Astrocyte (in vitro differentiated cells and primary cell): ENCODE measurements at regions not wholly inside any gene's neighbourhood (a gene's known extent, or its start where the extent isn't known, plus 50 kb on each side); places are given as distances from the start of the nearest gene placed in this dataset.
"Not testable (repeated sequence)": the region's sequence is repeated elsewhere in the genome, so short reads cannot be mapped to it uniquely, and the experiment has no call there.

Experiments
- DNase-seq: peaks from one replicate; pipeline ENCODE4 v3.0.0-alpha.2; 2010; ENCODE audit warnings: low read depth
- FAIRE-seq: peaks from 2 replicates; lab custom pipeline; 2011; peaks lifted over from hg19 to GRCh38; lab: Jason Lieb, UNC
- H2AFZ ChIP-seq: 2 replicates; pipeline ENCODE4 v1.6.0; 2012; ENCODE audit warnings: low read depth, low read length, inconsistent platforms
- H3K27ac ChIP-seq: 2 replicates; pipeline ENCODE4 v1.5.1; 2011; ENCODE audit warnings: low read depth, low read length, inconsistent platforms
- H3K27me3 ChIP-seq: 2 replicates; pipeline ENCODE4 v1.6.0; 2011; ENCODE audit warnings: low read length, inconsistent platforms; ENCODE audit not compliant: insufficient read depth
- H3K36me3 ChIP-seq: 2 replicates; pipeline ENCODE4 v1.5.1; 2011; ENCODE audit warnings: low read length, inconsistent platforms; ENCODE audit not compliant: insufficient read depth
- H3K4me1 ChIP-seq: 2 replicates; pipeline ENCODE4 v1.5.1; 2011; ENCODE audit warnings: low read length, inconsistent platforms; ENCODE audit not compliant: insufficient read depth
- H3K4me2 ChIP-seq: 2 replicates; pipeline ENCODE4 v1.6.0; 2012; ENCODE audit warnings: low read length, inconsistent platforms
- H3K4me3 ChIP-seq: 2 replicates; pipeline ENCODE4 v1.5.1; 2011; ENCODE audit warnings: low read depth, mild to moderate bottlenecking, low read length, inconsistent platforms; ENCODE audit not compliant: insufficient read depth
- H3K79me2 ChIP-seq: 2 replicates; pipeline ENCODE4 v1.6.0; 2012; ENCODE audit warnings: mild to moderate bottlenecking, low read length, inconsistent platforms; ENCODE audit not compliant: insufficient read depth
- H3K9ac ChIP-seq: 2 replicates; pipeline ENCODE4 v1.6.0; 2012; ENCODE audit warnings: mild to moderate bottlenecking, low read length, inconsistent platforms
- H3K9me3 ChIP-seq: 2 replicates; pipeline ENCODE4 v1.5.1; 2012; ENCODE audit warnings: low read depth, mild to moderate bottlenecking, low read length, inconsistent platforms; ENCODE audit not compliant: insufficient read depth
- H4K20me1 ChIP-seq: 2 replicates; pipeline ENCODE4 v1.6.0; 2012; ENCODE audit warnings: low read length, inconsistent platforms; ENCODE audit not compliant: insufficient read depth
- H3K27ac Mint-ChIP-seq: one replicate; pipeline ENCODE4 v1.8.0; 2021; ENCODE audit warnings: mild to moderate bottlenecking, mixed read lengths; ENCODE audit not compliant: unreplicated experiment
- H3K27me3 Mint-ChIP-seq: one replicate; pipeline ENCODE4 v1.8.0; 2021; ENCODE audit warnings: low read depth, mixed read lengths; ENCODE audit not compliant: unreplicated experiment
- H3K36me3 Mint-ChIP-seq: one replicate; pipeline ENCODE4 v1.8.0; 2021; ENCODE audit warnings: low read depth, mixed read lengths; ENCODE audit not compliant: unreplicated experiment
- H3K4me1 Mint-ChIP-seq: one replicate; pipeline ENCODE4 v1.8.0; 2021; ENCODE audit warnings: low read depth, mixed read lengths; ENCODE audit not compliant: unreplicated experiment
- H3K4me3 Mint-ChIP-seq: one replicate; pipeline ENCODE4 v1.8.0; 2021; ENCODE audit warnings: mild to moderate bottlenecking, moderate library complexity, mixed read lengths; ENCODE audit not compliant: unreplicated experiment
- H3K9me3 Mint-ChIP-seq: one replicate; pipeline ENCODE4 v1.8.0; 2021; ENCODE audit warnings: mild to moderate bottlenecking, mixed read lengths; ENCODE audit not compliant: unreplicated experiment
- CTCF ChIP-seq: IDR thresholded peaks from 2 replicates; pipeline ENCODE4 v1.5.1; 2011; ENCODE audit warnings: low read depth, mild to moderate bottlenecking, inconsistent platforms, low read length, moderate library complexity; ENCODE audit not compliant: insufficient read depth
- EZH2 ChIP-seq: IDR thresholded peaks from 2 replicates; pipeline ENCODE4 v1.6.1; 2012; ENCODE audit warnings: mild to moderate bottlenecking, low read length, inconsistent platforms; ENCODE audit not compliant: insufficient read depth

GRCh38 chr10:109809954-109810353 lies 113.4 kb downstream of the XPNPEP1 start:
- not testable (repeated sequence) for DNase-seq, H3K27me3 Mint-ChIP-seq, H3K27ac ChIP-seq, H3K4me3 ChIP-seq, H3K4me2 ChIP-seq, H3K36me3 ChIP-seq, H3K27ac Mint-ChIP-seq, H3K9ac ChIP-seq, FAIRE-seq, H4K20me1 ChIP-seq, H3K4me1 ChIP-seq, H3K79me2 ChIP-seq, H3K36me3 Mint-ChIP-seq, H3K9me3 ChIP-seq, H2AFZ ChIP-seq, H3K27me3 ChIP-seq, H3K4me1 Mint-ChIP-seq, H3K4me3 Mint-ChIP-seq
- H3K9me3 Mint-ChIP-seq, result peaks cover 25% of the 10 kb centered on the region

DNA sequence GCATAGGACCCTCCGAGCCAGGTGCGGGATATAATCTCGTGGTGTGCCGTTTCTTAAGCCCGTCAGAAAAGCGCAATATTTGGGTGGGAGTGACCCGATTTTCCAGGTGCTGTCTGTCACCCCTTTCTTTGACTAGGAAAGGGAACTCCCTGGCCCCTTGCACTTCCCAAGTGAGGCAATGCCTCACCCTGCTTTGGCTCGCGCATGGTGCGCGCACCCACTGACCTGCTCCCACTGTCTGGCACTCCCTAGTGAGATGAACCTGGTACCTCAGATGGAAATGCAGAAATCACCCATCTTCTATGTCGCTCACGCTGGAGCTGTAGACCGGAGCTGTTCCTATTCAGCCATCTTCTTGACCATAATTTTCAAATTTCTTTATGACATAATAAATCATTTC lies 122.1 kb downstream of the XPNPEP1 start:
- not testable (repeated sequence) for FAIRE-seq, H3K27ac ChIP-seq, H3K9me3 ChIP-seq, H3K36me3 ChIP-seq, DNase-seq, H3K27me3 ChIP-seq, H3K4me1 ChIP-seq, H3K4me3 Mint-ChIP-seq, H3K4me3 ChIP-seq, H3K4me1 Mint-ChIP-seq, H3K36me3 Mint-ChIP-seq, H3K79me2 ChIP-seq, H3K27ac Mint-ChIP-seq, H2AFZ ChIP-seq, H4K20me1 ChIP-seq, H3K9ac ChIP-seq, H3K27me3 Mint-ChIP-seq, H3K4me2 ChIP-seq
- peaks cover 14% of the 10 kb centered on the region for H3K9me3 Mint-ChIP-seq

- H3K79me2 ChIP-seq, result no peaks in the 10 kb centered on the region
- H3K27me3 ChIP-seq, result no peaks in the 10 kb centered on the region
- no peak overlapping the region for H3K9ac ChIP-seq
- Mint-ChIP-seq H3K27me3 (no peaks in the 10 kb centered on the region), H3K4me3 (no peak overlapping the region), H3K4me1 (no peaks in the 10 kb centered on the region), H3K36me3 (no peaks in the 10 kb centered on the region), H3K9me3 (peaks cover 7% of the 10 kb centered on the region), H3K27ac (no peak overlapping the region)
- DNase-seq (no peak), FAIRE-seq (no peak)
- no peaks in the 10 kb centered on the region for H3K4me1 ChIP-seq
- TF ChIP-seq CTCF, result no peak
- no peak for TF ChIP-seq EZH2
- H3K27ac ChIP-seq, result no peak overlapping the region
- H2AFZ ChIP-seq, result no peak overlapping the region
- H3K36me3 ChIP-seq, result no peaks in the 10 kb centered on the region
- H3K9me3 ChIP-seq, result no peaks in the 10 kb centered on the region
- no peaks in the 10 kb centered on the region for H4K20me1 ChIP-seq
- no peak overlapping the region for H3K4me3 ChIP-seq
- H3K4me2 ChIP-seq, result no peak overlapping the region
Measured at GRCh38 chr10:109790647-109791046, 132.7 kb downstream of the XPNPEP1 start.

GRCh38 chr10:109784236-109784635 lies 139.1 kb downstream of the XPNPEP1 start:
- no peaks in the 10 kb centered on the region for H3K27me3 ChIP-seq
- no peak overlapping the region for H3K4me3 Mint-ChIP-seq
- peaks cover 19% of the 10 kb centered on the region for H3K4me1 Mint-ChIP-seq

More at GRCh38 chr10:109784236-109784635, 139.1 kb downstream of the XPNPEP1 start:
- Histone ChIP-seq H3K4me3 (no peak overlapping the region), H2AFZ (no peak overlapping the region), H3K9ac (no peak overlapping the region), H3K36me3 (no peaks in the 10 kb centered on the region), H3K79me2 (no peaks in the 10 kb centered on the region), H4K20me1 (no peaks in the 10 kb centered on the region), H3K27ac (no peak overlapping the region), H3K4me2 (no peak overlapping the region), H3K4me1 (no peaks in the 10 kb centered on the region), H3K9me3 (no peaks in the 10 kb centered on the region)
- peak; percentile 38 for DNase-seq
- TF ChIP-seq CTCF (no peak), EZH2 (no peak)
- no peak for FAIRE-seq
- Mint-ChIP-seq H3K9me3 (no peaks in the 10 kb centered on the region), H3K27ac (no peak overlapping the region), H3K27me3 (no peaks in the 10 kb centered on the region), H3K36me3 (no peaks in the 10 kb centered on the region)
